Stimulated activated CD4-positive, alpha-beta T cell treated with anti-CD3 and anti-CD28 coated beads, TNF-alpha, amount 100 ng/mL, for 24 hours (primary cell): ENCODE measurements at regions not wholly inside any gene's neighbourhood (a gene's known extent, or its start where the extent isn't known, plus 50 kb on each side); places are given as distances from the start of the nearest gene placed in this dataset.

Experiments used
- DNase-seq, 3 experiments: peaks; one replicate each; pipeline ENCODE4 v3.0.0-alpha.2; 2020; ENCODE audit warnings: low read depth in 3 of 3

- DNase-seq = no peak
Measured at GRCh38 chr20:60474385-60474910, 516.2 kb downstream of the CDH26 start.

GRCh38 chr20:60476045-60476444 lies 517.8 kb downstream of the CDH26 start:
- DNase-seq = no peak

GRCh38 chr20:60477958-60478357 lies 519.7 kb downstream of the CDH26 start:
- no peak for DNase-seq

- DNase-seq = no peak
Measured at GRCh38 chr20:60478533-60478932, 520.3 kb downstream of the CDH26 start.

- DNase-seq = no peak
Measured at GRCh38 chr20:60480950-60481742, 522.9 kb downstream of the CDH26 start.

GRCh38 chr20:60481743-60482133 lies 523.5 kb downstream of the CDH26 start:
- no peak for DNase-seq

GRCh38 chr20:60482221-60483008 lies 524.2 kb downstream of the CDH26 start:
- DNase-seq = no peak

- no peak for DNase-seq
Measured at GRCh38 chr20:60483371-60483770, 525.1 kb downstream of the CDH26 start.

- no peak for DNase-seq
Measured at GRCh38 chr20:60484316-60484715, 526.1 kb downstream of the CDH26 start.

- DNase-seq = no peak
Measured at GRCh38 chr20:60485012-60485760, 527.0 kb downstream of the CDH26 start.

GRCh38 chr20:60486315-60486714 lies 528.1 kb downstream of the CDH26 start:
- DNase-seq = no peak

- DNase-seq = no peak
Measured at GRCh38 chr20:60486937-60487336, 528.7 kb downstream of the CDH26 start.

GRCh38 chr20:60490217-60491050 lies 532.2 kb downstream of the CDH26 start:
- DNase-seq = no peak

GRCh38 chr20:60491051-60491581 lies 532.9 kb downstream of the CDH26 start:
- DNase-seq = no peak

- no peak for DNase-seq
Measured at GRCh38 chr20:60494476-60494875, 536.3 kb downstream of the CDH26 start.

GRCh38 chr20:60497298-60498035 lies 539.2 kb downstream of the CDH26 start:
- DNase-seq = no peak

- no peak for DNase-seq
Measured at GRCh38 chr20:60500038-60500701, 541.9 kb downstream of the CDH26 start.

GRCh38 chr20:60501048-60501447 lies 542.8 kb downstream of the CDH26 start:
- no peak for DNase-seq

- no peak for DNase-seq
Measured at GRCh38 chr20:60502881-60503280, 544.7 kb downstream of the CDH26 start.

- DNase-seq = no peak
Measured at GRCh38 chr20:60505423-60505822, 547.2 kb downstream of the CDH26 start.
